WI38 (cell line): ENCODE measurements at regions not wholly inside any gene's neighbourhood (a gene's known extent, or its start where the extent isn't known, plus 50 kb on each side); places are given as distances from the start of the nearest gene placed in this dataset.

ENCODE experiments used
- H3K4me3 ChIP-seq: 2 replicates; pipeline ENCODE4 v1.5.1; 2011; ENCODE audit warnings: low read depth, mild to moderate bottlenecking, control low read depth, low read length
- TF ChIP-seq, protein P1 (sequence below): IDR thresholded peaks from 2 replicates; pipeline ENCODE4 v1.5.1; 2012; ENCODE audit warnings: low read depth, mild to moderate bottlenecking, control low read depth, low read length

DNA sequence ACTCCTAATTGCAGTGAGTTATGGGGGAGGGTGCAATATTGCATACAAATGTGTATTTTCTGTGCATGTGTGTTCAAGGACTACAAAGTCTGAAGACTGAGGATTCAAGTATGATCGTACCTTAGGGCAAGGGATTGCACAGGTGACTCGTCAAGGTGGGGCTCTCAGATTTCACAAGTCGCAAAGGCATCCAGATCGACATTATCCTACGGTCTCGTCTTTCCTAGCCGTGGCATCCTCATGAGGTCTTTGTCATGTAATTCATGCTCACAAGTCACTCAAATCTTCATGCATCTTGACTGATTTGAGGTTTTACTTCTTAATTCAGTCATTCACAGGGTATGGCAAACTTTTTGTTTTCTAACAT lies 191.4 kb upstream of the HES1 start:
- TF ChIP-seq, protein P1, sequence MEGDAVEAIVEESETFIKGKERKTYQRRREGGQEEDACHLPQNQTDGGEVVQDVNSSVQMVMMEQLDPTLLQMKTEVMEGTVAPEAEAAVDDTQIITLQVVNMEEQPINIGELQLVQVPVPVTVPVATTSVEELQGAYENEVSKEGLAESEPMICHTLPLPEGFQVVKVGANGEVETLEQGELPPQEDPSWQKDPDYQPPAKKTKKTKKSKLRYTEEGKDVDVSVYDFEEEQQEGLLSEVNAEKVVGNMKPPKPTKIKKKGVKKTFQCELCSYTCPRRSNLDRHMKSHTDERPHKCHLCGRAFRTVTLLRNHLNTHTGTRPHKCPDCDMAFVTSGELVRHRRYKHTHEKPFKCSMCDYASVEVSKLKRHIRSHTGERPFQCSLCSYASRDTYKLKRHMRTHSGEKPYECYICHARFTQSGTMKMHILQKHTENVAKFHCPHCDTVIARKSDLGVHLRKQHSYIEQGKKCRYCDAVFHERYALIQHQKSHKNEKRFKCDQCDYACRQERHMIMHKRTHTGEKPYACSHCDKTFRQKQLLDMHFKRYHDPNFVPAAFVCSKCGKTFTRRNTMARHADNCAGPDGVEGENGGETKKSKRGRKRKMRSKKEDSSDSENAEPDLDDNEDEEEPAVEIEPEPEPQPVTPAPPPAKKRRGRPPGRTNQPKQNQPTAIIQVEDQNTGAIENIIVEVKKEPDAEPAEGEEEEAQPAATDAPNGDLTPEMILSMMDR: no peak
- no peak overlapping the region for H3K4me3 ChIP-seq

DNA sequence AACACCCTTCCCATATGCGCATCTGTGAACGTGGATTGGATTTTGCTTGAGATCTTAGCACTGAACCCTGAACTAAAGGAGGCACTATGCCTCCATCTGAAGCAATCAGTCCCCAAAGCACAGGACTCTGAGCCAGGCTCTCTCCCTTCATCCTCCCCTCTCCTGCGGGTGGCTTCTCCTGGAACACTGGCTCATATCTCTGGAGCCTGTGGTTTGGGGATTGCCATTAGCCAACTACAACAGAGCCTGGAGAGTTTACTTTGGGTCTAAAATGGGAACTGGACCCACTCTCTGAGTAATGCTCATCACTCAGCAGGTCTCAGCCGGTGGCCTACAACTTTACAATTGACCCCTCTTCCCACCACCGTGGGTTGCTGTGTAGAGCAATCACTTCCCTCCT lies 190.8 kb upstream of the HES1 start:
- H3K4me3 ChIP-seq: no peak overlapping the region

DNA sequence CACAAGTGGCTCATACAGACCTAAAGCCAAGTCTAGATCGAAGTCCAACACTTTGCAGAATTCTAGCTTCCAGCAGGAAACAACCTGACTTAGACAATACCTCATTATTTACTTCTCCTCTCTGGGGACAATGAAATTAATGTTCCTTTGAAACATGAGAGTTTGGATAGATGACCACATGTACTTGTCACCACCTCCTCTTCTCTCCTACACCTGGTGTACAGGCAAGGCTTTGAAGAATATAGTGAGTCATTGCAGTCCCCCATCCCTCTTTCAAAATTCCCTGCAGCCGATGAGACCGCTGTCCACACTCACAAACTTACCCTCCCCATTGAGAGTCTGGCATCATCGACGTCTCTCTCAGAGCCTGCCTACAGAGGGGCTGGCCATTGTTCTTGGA lies 189.0 kb upstream of the HES1 start:
- TF ChIP-seq, protein P1: no peak
- H3K4me3 ChIP-seq: no peak overlapping the region

More for the DNA sequence above, 190.8 kb upstream of the HES1 start:
- TF ChIP-seq, protein P1: no peak

DNA sequence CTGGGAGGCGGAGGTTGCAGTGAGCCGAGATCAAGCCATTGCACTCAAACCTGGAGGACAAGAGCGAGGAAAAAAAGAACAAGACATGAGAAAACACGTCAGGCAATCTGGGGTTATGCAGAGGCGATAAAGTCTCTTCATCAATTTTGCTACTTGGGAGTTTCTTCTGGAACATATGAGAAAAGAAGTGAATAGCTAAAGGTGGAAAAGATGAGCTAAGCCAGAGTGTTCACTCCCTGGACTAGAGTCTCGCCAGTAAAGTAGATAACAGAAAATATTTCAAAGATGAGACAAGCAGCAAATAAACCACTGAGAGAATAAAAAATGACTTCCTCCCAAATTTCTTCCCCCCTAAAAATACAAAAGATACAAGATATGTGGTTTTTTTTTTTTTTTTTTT lies 188.4 kb upstream of the HES1 start:
- TF ChIP-seq, protein P1: no peak
- no peak overlapping the region for H3K4me3 ChIP-seq

DNA sequence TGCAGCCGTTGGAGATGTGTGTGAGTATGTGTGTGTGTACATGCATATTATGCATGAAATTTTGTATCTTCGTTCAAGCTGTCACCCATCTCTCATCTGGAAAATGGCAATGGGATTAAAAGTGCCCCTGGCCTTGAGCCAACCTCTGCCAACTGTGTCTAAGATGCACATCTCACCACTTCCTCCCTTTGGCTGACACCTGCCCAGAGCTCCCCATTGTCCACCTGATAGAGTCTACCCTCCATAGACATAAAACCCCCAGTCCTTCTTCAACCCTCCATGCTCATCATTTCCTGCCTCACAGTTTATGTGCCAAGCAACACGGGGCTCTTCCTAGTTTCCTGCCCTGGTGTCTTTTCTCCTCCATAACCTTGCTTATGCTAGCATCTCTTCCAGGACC lies 187.5 kb upstream of the HES1 start:
- H3K4me3 ChIP-seq: no peak overlapping the region

DNA sequence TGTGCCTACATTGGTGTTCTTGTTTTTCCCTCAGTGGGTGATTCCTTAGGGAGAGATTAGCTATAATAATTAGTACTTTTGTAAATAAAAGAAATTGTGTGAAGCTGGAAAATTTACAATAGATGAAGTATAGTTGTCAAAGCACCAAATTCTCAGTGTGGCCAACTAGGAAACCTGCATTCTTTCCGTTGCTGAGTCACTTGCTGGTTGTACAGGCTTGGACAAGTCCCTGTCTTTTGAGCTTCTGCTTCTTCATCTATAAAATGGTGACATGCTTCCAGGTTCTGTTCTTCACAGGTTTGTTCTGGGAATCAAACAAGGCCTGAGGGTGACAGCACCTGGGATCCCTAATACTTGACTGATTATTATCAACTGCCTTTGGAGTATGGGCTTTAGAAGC lies 184.1 kb upstream of the HES1 start:
- TF ChIP-seq, protein P1: no peak
- H3K4me3 ChIP-seq: no peak overlapping the region

More for the DNA sequence above, 187.5 kb upstream of the HES1 start:
- TF ChIP-seq, protein P1: no peak

DNA sequence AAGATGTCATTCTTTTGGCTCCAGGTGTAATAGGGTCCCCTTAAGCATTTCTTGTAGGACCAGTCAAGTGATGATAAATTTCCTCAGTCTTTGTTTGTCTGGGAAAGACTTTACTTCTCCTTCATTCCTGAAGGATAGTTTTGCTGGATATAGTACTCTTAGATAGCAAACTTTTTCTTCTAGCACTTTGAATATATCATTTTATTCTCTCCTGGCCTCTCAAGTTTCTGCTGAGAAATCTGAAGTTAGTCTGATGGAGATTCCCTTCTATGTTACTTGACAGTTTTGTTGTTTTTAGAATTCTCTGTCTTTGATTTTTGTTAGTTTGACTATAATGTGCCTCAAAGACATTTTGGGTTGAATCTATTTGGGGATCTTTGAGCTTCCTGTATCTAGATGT lies 181.2 kb upstream of the HES1 start:
- TF ChIP-seq, protein P1: no peak
- H3K4me3 ChIP-seq: no peak overlapping the region
